OCI-LY7 (cell line): ENCODE measurements at regions not wholly inside any gene's neighbourhood (a gene's known extent, or its start where the extent isn't known, plus 50 kb on each side); places are given as distances from the start of the nearest gene placed in this dataset.

Experiments used
- EZH2phosphoT487 ChIP-seq: fragments of 200-600 bp; sonication (generic); IDR thresholded peaks from 2 replicates; pipeline ENCODE4 v1.6.1; 2018; ENCODE audit warnings: low read depth, borderline replicate concordance, mild to moderate bottlenecking, mixed run types, antibody characterized with exemption, low read length, moderate library complexity, mixed read lengths
- TF ChIP-seq, protein P1 (sequence below): fragments of 200-600 bp; sonication (generic); conservative IDR thresholded peaks from 2 replicates; pipeline ENCODE4 v1.5.1; 2014; ENCODE audit warnings: mild to moderate bottlenecking, antibody characterized with exemption, low read length, moderate library complexity, mixed read lengths

DNA sequence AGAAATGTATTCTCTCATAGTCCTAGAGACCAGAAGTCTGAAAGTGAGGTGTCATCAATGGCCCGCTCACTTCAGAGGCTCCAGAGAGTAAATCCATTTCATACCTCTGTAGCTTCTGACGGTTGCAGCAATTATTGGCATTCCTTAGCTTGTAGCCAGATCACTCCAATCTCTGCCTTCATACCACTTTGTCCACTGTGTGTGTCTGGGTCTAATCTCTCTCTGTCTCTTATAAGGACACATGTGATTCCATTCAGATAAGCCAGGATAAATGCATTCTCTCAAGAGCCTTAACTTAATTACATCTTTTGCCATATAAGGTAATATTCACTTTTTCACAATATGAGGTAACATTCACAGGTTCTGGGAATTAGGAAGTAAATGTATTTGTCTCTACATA lies 365.7 kb downstream of the GXYLT1 start:
- TF ChIP-seq, protein P1, sequence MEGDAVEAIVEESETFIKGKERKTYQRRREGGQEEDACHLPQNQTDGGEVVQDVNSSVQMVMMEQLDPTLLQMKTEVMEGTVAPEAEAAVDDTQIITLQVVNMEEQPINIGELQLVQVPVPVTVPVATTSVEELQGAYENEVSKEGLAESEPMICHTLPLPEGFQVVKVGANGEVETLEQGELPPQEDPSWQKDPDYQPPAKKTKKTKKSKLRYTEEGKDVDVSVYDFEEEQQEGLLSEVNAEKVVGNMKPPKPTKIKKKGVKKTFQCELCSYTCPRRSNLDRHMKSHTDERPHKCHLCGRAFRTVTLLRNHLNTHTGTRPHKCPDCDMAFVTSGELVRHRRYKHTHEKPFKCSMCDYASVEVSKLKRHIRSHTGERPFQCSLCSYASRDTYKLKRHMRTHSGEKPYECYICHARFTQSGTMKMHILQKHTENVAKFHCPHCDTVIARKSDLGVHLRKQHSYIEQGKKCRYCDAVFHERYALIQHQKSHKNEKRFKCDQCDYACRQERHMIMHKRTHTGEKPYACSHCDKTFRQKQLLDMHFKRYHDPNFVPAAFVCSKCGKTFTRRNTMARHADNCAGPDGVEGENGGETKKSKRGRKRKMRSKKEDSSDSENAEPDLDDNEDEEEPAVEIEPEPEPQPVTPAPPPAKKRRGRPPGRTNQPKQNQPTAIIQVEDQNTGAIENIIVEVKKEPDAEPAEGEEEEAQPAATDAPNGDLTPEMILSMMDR: no peak
- TF ChIP-seq EZH2phosphoT487: no peak
